Muscle layer of duodenum (tissue), 2 donors: ENCODE measurements at regions not wholly inside any gene's neighbourhood (a gene's known extent, or its start where the extent isn't known, plus 50 kb on each side); places are given as distances from the start of the nearest gene placed in this dataset.

ENCODE experiments used
- H3K27ac ChIP-seq: one replicate; pipeline ENCODE4 v1.7.0; 2013; ENCODE audit warnings: mild to moderate bottlenecking, low read length
- H3K27me3 ChIP-seq: one replicate; pipeline ENCODE4 v1.7.0; 2013; ENCODE audit warnings: low read depth, mild to moderate bottlenecking, control low read depth, low read length
- H3K36me3 ChIP-seq, 2 donors: one replicate each; pipeline ENCODE4 v1.7.0; 2013; ENCODE audit warnings: low read length in 2 of 2, control low read depth in 1 of 2, mild to moderate bottlenecking in 1 of 2; ENCODE audit not compliant: insufficient read depth in 2 of 2, control insufficient read depth in 1 of 2
- H3K4me1 ChIP-seq, 2 donors: one replicate each; pipeline ENCODE4 v1.7.0; 2013; ENCODE audit warnings: low read length in 2 of 2, mild to moderate bottlenecking in 2 of 2, control low read depth in 1 of 2, moderate library complexity in 1 of 2; ENCODE audit not compliant: insufficient read depth in 2 of 2, control insufficient read depth in 1 of 2
- H3K4me3 ChIP-seq, 2 donors: one replicate each; pipeline ENCODE4 v1.7.0; 2013; ENCODE audit warnings: low read length in 2 of 2, low read depth in 1 of 2, mild to moderate bottlenecking in 1 of 2
- H3K9me3 ChIP-seq, 2 donors: one replicate each; pipeline ENCODE4 v1.7.0; 2013; ENCODE audit warnings: low read length in 2 of 2, control low read depth in 1 of 2, mild to moderate bottlenecking in 1 of 2; ENCODE audit not compliant: control insufficient read depth in 1 of 2
- donor health status: healthy.

DNA sequence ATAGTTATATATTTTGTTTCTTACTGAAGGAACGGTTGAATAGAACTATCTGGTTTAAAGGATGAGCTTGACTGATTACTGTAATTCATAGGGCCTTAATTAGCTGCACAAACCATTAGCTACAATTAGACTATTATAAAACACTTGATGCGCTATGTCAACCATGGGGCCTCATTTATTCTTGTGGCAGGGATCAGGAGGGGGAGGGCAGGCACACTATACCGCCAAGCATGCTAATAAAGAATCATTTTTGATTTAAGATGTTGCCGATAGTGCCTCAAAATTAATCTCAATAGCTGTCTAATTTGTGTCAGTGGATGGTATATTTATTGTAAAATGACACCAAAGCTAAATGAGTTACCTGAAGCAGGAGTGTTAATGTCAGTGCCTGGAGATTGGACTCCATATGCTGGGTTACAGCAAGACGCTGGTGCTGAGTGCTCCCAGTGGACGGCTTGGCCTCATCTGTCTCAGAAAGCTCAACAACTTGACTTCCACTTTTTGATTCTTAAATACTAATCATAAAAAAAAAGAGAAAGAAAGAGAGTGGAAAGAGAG lies 1007.0 kb upstream of the CELF4 start:
- Histone ChIP-seq H3K36me3 (no peaks in the 10 kb centered on the region), H3K27me3 (no peaks in the 10 kb centered on the region), H3K9me3 (no peaks in the 10 kb centered on the region), H3K4me3 (no peak overlapping the region), H3K27ac (no peak overlapping the region), H3K4me1 (no peaks in the 10 kb centered on the region)

DNA sequence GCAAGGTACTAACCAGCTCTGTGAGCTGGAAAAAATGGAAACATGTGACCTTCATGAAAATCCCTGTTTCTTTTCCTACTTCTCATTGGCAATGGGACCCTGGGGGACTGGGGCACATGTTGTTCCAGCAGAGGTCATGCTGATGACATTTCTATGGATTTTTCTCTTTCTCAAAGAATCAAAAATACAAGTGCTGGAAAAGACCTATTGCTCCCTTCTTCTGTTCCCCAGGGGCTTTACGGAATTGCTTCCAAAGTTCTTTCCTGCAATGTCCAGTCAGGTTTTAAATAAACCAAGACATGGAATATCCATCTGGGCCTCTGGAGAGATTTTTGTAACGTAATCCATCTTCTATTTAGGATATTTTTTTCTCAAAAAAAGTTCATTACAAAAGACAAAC lies 1006.1 kb upstream of the CELF4 start:
- no peaks in the 10 kb centered on the region for H3K36me3 ChIP-seq
- H3K4me3 ChIP-seq = no peak overlapping the region
- H3K4me1 ChIP-seq = no peaks in the 10 kb centered on the region
- no peaks in the 10 kb centered on the region for H3K27me3 ChIP-seq
- H3K9me3 ChIP-seq = no peaks in the 10 kb centered on the region
- H3K27ac ChIP-seq = no peak overlapping the region

DNA sequence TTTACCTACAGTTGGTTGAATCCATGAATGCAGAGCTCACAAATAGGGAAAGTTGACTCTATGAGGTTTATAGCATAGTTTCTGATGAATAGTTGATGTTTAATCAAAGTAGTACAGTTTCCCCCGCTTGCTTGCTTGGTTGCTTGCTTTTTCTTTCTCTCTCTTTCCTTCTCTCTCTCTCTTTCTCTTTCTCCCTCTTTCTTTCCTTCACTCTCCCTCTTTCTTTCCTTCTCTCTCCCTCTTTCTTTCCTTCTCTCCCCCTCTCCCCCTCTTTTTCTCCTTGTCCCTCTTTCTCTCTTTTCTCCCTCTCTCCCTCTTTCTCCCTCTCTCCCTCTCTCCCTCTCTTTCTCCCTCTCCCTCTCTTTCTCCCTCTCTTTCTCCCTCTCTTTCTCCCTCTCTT lies 999.9 kb upstream of the CELF4 start:
- H3K27me3 ChIP-seq = no peaks in the 10 kb centered on the region
- no peaks in the 10 kb centered on the region for H3K4me1 ChIP-seq
- no peak overlapping the region for H3K27ac ChIP-seq
- H3K4me3 ChIP-seq = no peak overlapping the region
- H3K9me3 ChIP-seq = no peaks in the 10 kb centered on the region
- H3K36me3 ChIP-seq = no peaks in the 10 kb centered on the region

DNA sequence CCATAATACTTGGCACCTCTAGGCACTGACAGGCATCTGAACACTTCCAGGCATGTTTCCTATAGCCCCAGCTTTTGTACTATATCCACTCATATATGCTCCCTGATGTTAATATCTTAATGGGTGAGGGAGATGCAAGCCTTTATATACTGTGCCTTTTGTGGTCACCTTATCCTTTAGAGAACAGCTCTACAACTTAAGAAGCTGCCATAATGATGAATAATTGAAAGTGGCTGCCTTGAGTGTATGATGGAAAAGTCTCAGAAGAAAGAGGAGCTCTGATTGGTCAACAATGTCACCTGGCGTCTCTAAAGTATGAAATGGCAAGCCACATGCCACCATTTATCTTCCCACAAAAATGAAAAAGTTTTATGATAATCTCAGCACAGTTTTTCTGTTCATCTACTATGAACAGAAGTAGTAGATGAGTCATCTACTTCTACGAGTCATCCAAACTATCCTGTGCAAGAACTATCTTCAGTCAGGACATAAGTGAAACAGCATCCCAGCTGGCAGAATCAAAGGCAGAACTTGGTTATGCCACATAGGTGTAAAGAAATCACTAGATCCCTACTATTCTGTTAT lies 997.9 kb upstream of the CELF4 start:
- H3K27me3 ChIP-seq = no peaks in the 10 kb centered on the region
- H3K4me1 ChIP-seq = no peaks in the 10 kb centered on the region
- H3K9me3 ChIP-seq = no peaks in the 10 kb centered on the region
- H3K36me3 ChIP-seq = no peaks in the 10 kb centered on the region
- H3K4me3 ChIP-seq = no peak overlapping the region
- H3K27ac ChIP-seq = no peak overlapping the region

GRCh38 chr18:38557006-38557405 lies 991.4 kb upstream of the CELF4 start:
- no peaks in the 10 kb centered on the region for H3K36me3 ChIP-seq
- H3K27ac ChIP-seq = no peak overlapping the region

GRCh38 chr18:38552732-38553321 lies 987.2 kb upstream of the CELF4 start:
- H3K9me3 ChIP-seq = no peaks in the 10 kb centered on the region
- no peaks in the 10 kb centered on the region for H3K36me3 ChIP-seq
- no peak overlapping the region for H3K4me3 ChIP-seq
- H3K4me1 ChIP-seq = no peaks in the 10 kb centered on the region
- no peak overlapping the region for H3K27ac ChIP-seq
- no peaks in the 10 kb centered on the region for H3K27me3 ChIP-seq

More at GRCh38 chr18:38557006-38557405, 991.4 kb upstream of the CELF4 start:
- Histone ChIP-seq H3K27me3 (no peaks in the 10 kb centered on the region), H3K9me3 (no peaks in the 10 kb centered on the region), H3K4me1 (no peaks in the 10 kb centered on the region), H3K4me3 (no peak overlapping the region)

DNA sequence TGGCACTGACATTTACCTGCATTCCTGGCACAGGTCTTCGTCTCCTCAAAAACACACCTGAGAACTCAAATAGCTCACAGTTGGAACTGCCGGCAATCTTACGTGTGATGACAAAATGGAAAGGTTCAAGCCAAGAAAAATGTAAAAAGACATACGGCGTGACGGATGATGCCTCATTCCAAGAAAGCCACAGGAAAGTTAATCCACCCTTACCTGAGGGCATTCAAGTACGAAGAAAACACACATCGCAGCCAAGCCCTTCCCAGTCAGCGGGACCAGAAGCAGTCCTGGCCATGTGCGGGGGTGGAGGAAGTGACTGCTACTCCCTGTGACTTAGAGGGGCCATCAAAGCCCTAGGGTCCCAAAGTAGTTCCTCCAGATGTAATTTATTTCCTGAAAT lies 986.3 kb upstream of the CELF4 start:
- Histone ChIP-seq H3K9me3 (no peaks in the 10 kb centered on the region), H3K27ac (no peak overlapping the region), H3K36me3 (no peaks in the 10 kb centered on the region), H3K4me1 (no peaks in the 10 kb centered on the region), H3K4me3 (no peak overlapping the region), H3K27me3 (no peaks in the 10 kb centered on the region)

- Histone ChIP-seq H3K9me3 (peaks cover 0 to 2% of the 10 kb centered on the region in 2 donors), H3K4me1 (no peaks in the 10 kb centered on the region), H3K27me3 (no peaks in the 10 kb centered on the region)
Measured at GRCh38 chr18:38545071-38545470, 979.5 kb upstream of the CELF4 start.

GRCh38 chr18:38539856-38540255 lies 974.3 kb upstream of the CELF4 start:
- Histone ChIP-seq H3K27me3 (no peaks in the 10 kb centered on the region), H3K36me3 (no peaks in the 10 kb centered on the region), H3K4me3 (no peak overlapping the region), H3K9me3 (peaks cover 0 to 7% of the 10 kb centered on the region in 2 donors), H3K4me1 (no peaks in the 10 kb centered on the region), H3K27ac (no peak overlapping the region)

More at GRCh38 chr18:38545071-38545470, 979.5 kb upstream of the CELF4 start:
- Histone ChIP-seq H3K27ac (no peak overlapping the region), H3K36me3 (no peaks in the 10 kb centered on the region), H3K4me3 (no peak overlapping the region)

- H3K27me3 ChIP-seq = no peaks in the 10 kb centered on the region
- no peak overlapping the region for H3K4me3 ChIP-seq
- H3K4me1 ChIP-seq = no peaks in the 10 kb centered on the region
- H3K27ac ChIP-seq = no peak overlapping the region
- H3K36me3 ChIP-seq = no peaks in the 10 kb centered on the region
- peaks cover 0 to 10% of the 10 kb centered on the region in 2 donors for H3K9me3 ChIP-seq
Measured at GRCh38 chr18:38539371-38539770, 973.8 kb upstream of the CELF4 start.

GRCh38 chr18:38534073-38534472 lies 968.5 kb upstream of the CELF4 start:
- Histone ChIP-seq H3K27me3 (no peaks in the 10 kb centered on the region), H3K4me3 (no peak overlapping the region), H3K27ac (no peak overlapping the region), H3K36me3 (no peaks in the 10 kb centered on the region), H3K4me1 (no peaks in the 10 kb centered on the region), H3K9me3 (peaks cover 4 to 15% of the 10 kb centered on the region in 2 donors)

GRCh38 chr18:38526922-38527321 lies 961.3 kb upstream of the CELF4 start:
- Histone ChIP-seq H3K4me3 (no peak overlapping the region), H3K27me3 (no peaks in the 10 kb centered on the region), H3K27ac (no peak overlapping the region), H3K9me3 (no peaks in the 10 kb centered on the region), H3K4me1 (no peaks in the 10 kb centered on the region), H3K36me3 (no peaks in the 10 kb centered on the region)
